ENCODE measurements at regions not wholly inside any gene's neighbourhood (a gene's known extent, or its start where the extent isn't known, plus 50 kb on each side); places are given as distances from the start of the nearest gene placed in this dataset.

DNA sequence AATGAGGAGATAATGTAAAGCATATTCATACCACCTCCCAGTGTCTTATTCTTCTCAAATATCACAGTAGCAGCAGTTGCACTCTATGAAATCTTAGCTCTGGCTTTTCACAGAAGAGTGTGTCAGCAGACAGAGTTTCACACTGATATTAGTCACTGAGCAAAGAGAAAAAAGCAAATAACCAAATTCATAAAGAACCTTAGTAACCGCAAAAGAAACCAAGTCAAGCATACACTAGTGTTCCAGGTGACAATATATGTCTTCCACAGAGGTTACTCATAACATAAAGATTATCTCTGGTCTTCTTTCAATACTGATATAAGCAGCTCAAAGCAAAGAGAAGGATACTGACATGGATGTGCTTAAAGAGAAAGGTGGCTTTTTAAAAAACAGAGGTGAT, 181.7 kb upstream of the EDNRA start:
- no peak overlapping the region for H3K4me3 ChIP-seq (ENCODE audit: low read depth, low read length)
- TF ChIP-seq, protein P1, sequence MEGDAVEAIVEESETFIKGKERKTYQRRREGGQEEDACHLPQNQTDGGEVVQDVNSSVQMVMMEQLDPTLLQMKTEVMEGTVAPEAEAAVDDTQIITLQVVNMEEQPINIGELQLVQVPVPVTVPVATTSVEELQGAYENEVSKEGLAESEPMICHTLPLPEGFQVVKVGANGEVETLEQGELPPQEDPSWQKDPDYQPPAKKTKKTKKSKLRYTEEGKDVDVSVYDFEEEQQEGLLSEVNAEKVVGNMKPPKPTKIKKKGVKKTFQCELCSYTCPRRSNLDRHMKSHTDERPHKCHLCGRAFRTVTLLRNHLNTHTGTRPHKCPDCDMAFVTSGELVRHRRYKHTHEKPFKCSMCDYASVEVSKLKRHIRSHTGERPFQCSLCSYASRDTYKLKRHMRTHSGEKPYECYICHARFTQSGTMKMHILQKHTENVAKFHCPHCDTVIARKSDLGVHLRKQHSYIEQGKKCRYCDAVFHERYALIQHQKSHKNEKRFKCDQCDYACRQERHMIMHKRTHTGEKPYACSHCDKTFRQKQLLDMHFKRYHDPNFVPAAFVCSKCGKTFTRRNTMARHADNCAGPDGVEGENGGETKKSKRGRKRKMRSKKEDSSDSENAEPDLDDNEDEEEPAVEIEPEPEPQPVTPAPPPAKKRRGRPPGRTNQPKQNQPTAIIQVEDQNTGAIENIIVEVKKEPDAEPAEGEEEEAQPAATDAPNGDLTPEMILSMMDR (IDR thresholded peaks at IDR 0.05; ENCODE audit: insufficient read depth, low read depth, low read length) = no peak
- no peak for DNase-seq (ENCODE audit: low read depth)

DNA sequence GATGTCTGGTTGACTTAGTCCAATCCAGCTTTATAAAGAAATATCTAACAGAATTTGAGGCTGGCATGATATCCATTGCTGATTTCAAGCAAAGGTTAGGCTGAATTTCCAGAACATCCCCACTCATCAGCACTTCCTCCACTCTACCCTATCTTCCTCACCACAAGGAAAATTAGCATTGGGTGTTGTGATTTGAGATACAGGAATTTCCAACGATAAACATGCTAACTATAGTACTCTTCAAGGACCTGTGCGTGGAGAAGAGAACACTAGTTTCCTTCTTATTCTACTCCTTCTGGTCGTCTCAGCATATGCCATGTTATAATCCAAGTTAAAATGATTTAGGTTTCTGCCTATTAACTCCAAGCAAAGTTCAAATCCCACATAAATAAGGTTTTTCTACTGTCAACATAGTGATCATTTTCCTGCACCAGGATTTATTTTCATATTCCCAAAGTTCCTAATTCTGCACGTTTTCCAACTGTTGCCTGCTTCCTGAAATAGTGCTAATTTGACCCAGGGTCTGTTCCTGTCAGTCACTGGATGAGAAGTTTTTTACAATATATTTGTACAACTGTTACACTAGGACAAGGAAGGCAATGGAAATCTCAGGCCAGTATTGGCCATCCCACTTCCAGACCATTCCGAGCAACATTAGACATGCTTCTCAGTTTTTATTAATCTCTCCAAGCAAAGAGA, 177.6 kb upstream of the EDNRA start:
- no peak overlapping the region for H3K4me3 ChIP-seq (ENCODE audit: low read depth, low read length)
- TF ChIP-seq, protein P1 (IDR thresholded peaks at IDR 0.05; ENCODE audit: insufficient read depth, low read depth, low read length) = no peak
- DNase-seq (ENCODE audit: low read depth) = no peak

DNA sequence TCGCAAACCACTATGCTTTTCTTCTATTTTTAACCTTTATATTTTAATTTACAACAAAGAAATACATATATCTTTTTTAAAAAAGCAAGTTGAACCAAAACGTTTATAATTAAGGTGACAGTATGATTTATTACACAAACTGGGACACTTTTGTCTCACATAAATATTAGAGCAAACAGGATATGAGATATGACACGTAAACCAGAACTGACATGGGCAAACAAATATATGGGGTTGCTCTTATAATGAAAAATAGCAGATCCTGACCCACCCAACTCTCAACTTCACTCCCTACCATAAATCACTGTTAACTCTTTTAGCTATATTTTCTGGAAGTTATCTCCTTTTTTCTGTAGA, 177.0 kb upstream of the EDNRA start:
- TF ChIP-seq, protein P1 (IDR thresholded peaks at IDR 0.05; ENCODE audit: insufficient read depth, low read depth, low read length) = no peak

DNA sequence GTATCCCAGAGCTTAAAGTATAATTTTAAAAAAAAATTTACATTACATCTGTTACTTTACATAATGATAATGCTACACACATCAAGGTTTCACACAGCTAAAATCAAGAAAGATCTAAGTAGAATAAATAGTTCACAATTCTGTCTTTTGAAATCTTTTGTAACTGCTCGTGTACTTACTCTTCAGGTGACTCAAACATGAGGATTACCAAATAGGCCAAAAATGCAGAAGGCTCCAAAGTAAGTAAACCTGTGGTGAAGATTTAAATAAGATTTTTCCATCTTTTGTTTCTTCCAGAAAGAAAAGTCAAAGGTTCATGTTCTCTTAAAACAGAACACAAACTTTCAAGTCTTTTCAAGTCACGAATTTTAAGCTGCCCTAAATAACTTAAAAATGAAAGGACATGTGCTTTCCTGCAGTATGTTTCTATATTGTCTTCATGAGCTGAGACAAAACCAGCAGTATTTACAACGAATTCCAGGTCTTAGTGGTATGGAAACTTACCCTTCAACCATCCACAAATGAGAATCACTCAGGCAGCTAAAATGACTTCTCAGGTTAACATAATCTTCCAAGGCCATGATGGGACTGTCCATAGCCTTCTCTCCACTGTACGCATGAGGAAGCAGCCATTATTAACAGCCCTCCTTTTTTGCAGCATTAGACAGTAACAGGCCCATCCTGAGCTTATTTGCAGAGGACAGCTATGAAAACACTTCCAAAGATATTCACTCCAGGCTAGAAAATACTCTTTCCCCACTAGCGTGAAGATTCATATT, 172.8 kb upstream of the EDNRA start:
- TF ChIP-seq, protein P1 (IDR thresholded peaks at IDR 0.05; ENCODE audit: insufficient read depth, low read depth, low read length) = no peak
- H3K4me3 ChIP-seq (ENCODE audit: low read depth, low read length) = no peak overlapping the region
- no peak for DNase-seq (ENCODE audit: low read depth)

More for the DNA sequence above, 177.0 kb upstream of the EDNRA start:
- DNase-seq (ENCODE audit: low read depth) = no peak
- no peak overlapping the region for H3K4me3 ChIP-seq (ENCODE audit: low read depth, low read length)

DNA sequence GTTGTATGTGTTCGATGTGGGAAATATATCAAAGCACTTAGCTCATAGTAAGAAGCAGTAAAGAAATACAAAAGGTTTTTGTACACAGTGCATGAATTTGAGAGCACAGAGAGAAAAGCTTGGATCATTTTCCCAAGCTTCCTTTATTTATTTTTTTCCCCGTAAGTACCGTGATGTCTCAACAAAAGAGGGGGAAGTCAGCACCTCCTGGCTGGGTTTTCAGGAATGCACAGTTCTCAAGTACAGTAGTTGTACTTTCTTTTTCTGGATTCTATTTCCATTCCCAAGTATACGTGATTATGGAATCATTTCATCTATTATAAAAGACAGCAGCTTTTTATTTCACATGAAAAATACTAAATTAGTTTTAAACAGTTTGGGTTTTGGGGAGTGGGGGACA, 171.5 kb upstream of the EDNRA start:
- peak; percentile 18 for DNase-seq (ENCODE audit: low read depth)
- TF ChIP-seq, protein P1 (IDR thresholded peaks at IDR 0.05; ENCODE audit: insufficient read depth, low read depth, low read length) = no peak
- no peak overlapping the region for H3K4me3 ChIP-seq (ENCODE audit: low read depth, low read length)

DNA sequence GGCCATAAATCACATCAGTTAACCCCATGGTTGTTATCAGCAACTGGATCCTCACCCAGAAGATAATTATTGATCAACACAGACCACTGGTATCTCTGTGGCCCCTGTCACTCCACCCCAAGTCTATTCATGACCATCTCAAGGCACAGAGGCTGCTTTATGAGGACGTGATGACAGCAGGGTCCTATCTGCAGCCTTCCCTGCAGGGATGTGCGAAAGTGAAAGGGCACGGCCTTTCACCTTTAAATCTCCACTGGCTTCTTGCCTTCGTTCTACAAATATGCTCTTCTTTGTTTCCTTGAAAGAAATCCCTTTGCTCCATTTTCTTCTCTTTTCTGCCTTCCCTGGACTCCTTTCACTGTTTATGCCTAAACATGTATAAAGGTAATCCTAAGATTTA, 170.6 kb upstream of the EDNRA start:
- DNase-seq (ENCODE audit: low read depth) = no peak
- TF ChIP-seq, protein P1 (IDR thresholded peaks at IDR 0.05; ENCODE audit: insufficient read depth, low read depth, low read length) = no peak
- no peak overlapping the region for H3K4me3 ChIP-seq (ENCODE audit: low read depth, low read length)
